Activated naive CD8-positive, alpha-beta T cell (primary cell): ENCODE measurements at regions not wholly inside any gene's neighbourhood (a gene's known extent, or its start where the extent isn't known, plus 50 kb on each side); places are given as distances from the start of the nearest gene placed in this dataset.
A peak's percentile ranks its signal among the peaks of the same experiment; 100 is the strongest.

Source experiments
- H3K27ac Mint-ChIP-seq: one replicate; pipeline ENCODE4 v1.8.0; 2021; ENCODE audit warnings: mixed read lengths
- H3K27me3 Mint-ChIP-seq: one replicate; pipeline ENCODE4 v1.8.0; 2021; ENCODE audit warnings: mixed read lengths
- H3K36me3 Mint-ChIP-seq: one replicate; pipeline ENCODE4 v1.8.0; 2021; ENCODE audit warnings: mixed read lengths
- H3K4me1 Mint-ChIP-seq: one replicate; pipeline ENCODE4 v1.8.0; 2021; ENCODE audit warnings: low read depth, mixed read lengths
- H3K4me3 Mint-ChIP-seq: one replicate; pipeline ENCODE4 v1.8.0; 2021; ENCODE audit warnings: mild to moderate bottlenecking, mixed read lengths
- H3K9me3 Mint-ChIP-seq: one replicate; pipeline ENCODE4 v1.8.0; 2021; ENCODE audit warnings: low read depth, mixed read lengths

GRCh38 chr14:22476887-22477286 lies 112.1 kb downstream of the DAD1 start:
- no peaks in the 10 kb centered on the region for H3K27me3 Mint-ChIP-seq
- peak overlapping the region; percentile 13 for H3K4me3 Mint-ChIP-seq
- H3K4me1 Mint-ChIP-seq, result no peaks in the 10 kb centered on the region
- no peaks in the 10 kb centered on the region for H3K9me3 Mint-ChIP-seq
- H3K36me3 Mint-ChIP-seq, result no peaks in the 10 kb centered on the region
- peak overlapping the region; percentile 34 for H3K27ac Mint-ChIP-seq

GRCh38 chr14:22476005-22476751 lies 112.8 kb downstream of the DAD1 start:
- no peak overlapping the region for H3K4me3 Mint-ChIP-seq
- no peaks in the 10 kb centered on the region for H3K4me1 Mint-ChIP-seq
- no peaks in the 10 kb centered on the region for H3K27me3 Mint-ChIP-seq
- no peaks in the 10 kb centered on the region for H3K9me3 Mint-ChIP-seq
- H3K36me3 Mint-ChIP-seq, result no peaks in the 10 kb centered on the region
- no peak overlapping the region for H3K27ac Mint-ChIP-seq

- no peak overlapping the region for H3K4me3 Mint-ChIP-seq
- no peak overlapping the region for H3K27ac Mint-ChIP-seq
- no peaks in the 10 kb centered on the region for H3K9me3 Mint-ChIP-seq
- no peaks in the 10 kb centered on the region for H3K36me3 Mint-ChIP-seq
- no peaks in the 10 kb centered on the region for H3K27me3 Mint-ChIP-seq
- no peaks in the 10 kb centered on the region for H3K4me1 Mint-ChIP-seq
Measured at GRCh38 chr14:22475381-22475780, 113.6 kb downstream of the DAD1 start.

- no peak overlapping the region for H3K4me3 Mint-ChIP-seq
- H3K36me3 Mint-ChIP-seq, result no peaks in the 10 kb centered on the region
- no peak overlapping the region for H3K27ac Mint-ChIP-seq
- no peaks in the 10 kb centered on the region for H3K27me3 Mint-ChIP-seq
- no peaks in the 10 kb centered on the region for H3K4me1 Mint-ChIP-seq
- H3K9me3 Mint-ChIP-seq, result no peaks in the 10 kb centered on the region
Measured at GRCh38 chr14:22474730-22475351, 114.2 kb downstream of the DAD1 start.

GRCh38 chr14:22472935-22473854 lies 115.8 kb downstream of the DAD1 start:
- no peak overlapping the region for H3K4me3 Mint-ChIP-seq
- H3K9me3 Mint-ChIP-seq, result no peaks in the 10 kb centered on the region
- no peaks in the 10 kb centered on the region for H3K36me3 Mint-ChIP-seq
- no peaks in the 10 kb centered on the region for H3K27me3 Mint-ChIP-seq
- no peak overlapping the region for H3K27ac Mint-ChIP-seq
- H3K4me1 Mint-ChIP-seq, result no peaks in the 10 kb centered on the region

GRCh38 chr14:22472466-22472865 lies 116.6 kb downstream of the DAD1 start:
- no peaks in the 10 kb centered on the region for H3K36me3 Mint-ChIP-seq
- no peaks in the 10 kb centered on the region for H3K4me1 Mint-ChIP-seq
- H3K27ac Mint-ChIP-seq, result no peak overlapping the region

GRCh38 chr14:22471545-22472121 lies 117.4 kb downstream of the DAD1 start:
- no peaks in the 10 kb centered on the region for H3K9me3 Mint-ChIP-seq
- no peak overlapping the region for H3K4me3 Mint-ChIP-seq
- no peak overlapping the region for H3K27ac Mint-ChIP-seq
- no peaks in the 10 kb centered on the region for H3K36me3 Mint-ChIP-seq
- no peaks in the 10 kb centered on the region for H3K4me1 Mint-ChIP-seq
- H3K27me3 Mint-ChIP-seq, result no peaks in the 10 kb centered on the region

More at GRCh38 chr14:22472466-22472865, 116.6 kb downstream of the DAD1 start:
- no peaks in the 10 kb centered on the region for H3K27me3 Mint-ChIP-seq
- no peak overlapping the region for H3K4me3 Mint-ChIP-seq
- no peaks in the 10 kb centered on the region for H3K9me3 Mint-ChIP-seq

GRCh38 chr14:22469538-22470303 lies 119.3 kb downstream of the DAD1 start:
- no peak overlapping the region for H3K4me3 Mint-ChIP-seq
- no peak overlapping the region for H3K27ac Mint-ChIP-seq
- H3K4me1 Mint-ChIP-seq, result no peaks in the 10 kb centered on the region

GRCh38 chr14:22468830-22469229 lies 120.2 kb downstream of the DAD1 start:
- no peaks in the 10 kb centered on the region for H3K9me3 Mint-ChIP-seq

More at GRCh38 chr14:22469538-22470303, 119.3 kb downstream of the DAD1 start:
- no peaks in the 10 kb centered on the region for H3K9me3 Mint-ChIP-seq
- no peaks in the 10 kb centered on the region for H3K36me3 Mint-ChIP-seq
- no peaks in the 10 kb centered on the region for H3K27me3 Mint-ChIP-seq

GRCh38 chr14:22466491-22466890 lies 122.5 kb downstream of the DAD1 start:
- Mint-ChIP-seq H3K27me3 (no peaks in the 10 kb centered on the region), H3K27ac (no peak overlapping the region), H3K9me3 (no peaks in the 10 kb centered on the region), H3K36me3 (no peaks in the 10 kb centered on the region), H3K4me1 (no peaks in the 10 kb centered on the region), H3K4me3 (no peak overlapping the region)

More at GRCh38 chr14:22468830-22469229, 120.2 kb downstream of the DAD1 start:
- Mint-ChIP-seq H3K27me3 (no peaks in the 10 kb centered on the region), H3K4me1 (no peaks in the 10 kb centered on the region), H3K4me3 (no peak overlapping the region), H3K36me3 (no peaks in the 10 kb centered on the region), H3K27ac (no peak overlapping the region)

- H3K4me3 Mint-ChIP-seq, result no peak overlapping the region
- no peaks in the 10 kb centered on the region for H3K27me3 Mint-ChIP-seq
- H3K36me3 Mint-ChIP-seq, result no peaks in the 10 kb centered on the region
- no peaks in the 10 kb centered on the region for H3K4me1 Mint-ChIP-seq
- no peak overlapping the region for H3K27ac Mint-ChIP-seq
- no peaks in the 10 kb centered on the region for H3K9me3 Mint-ChIP-seq
Measured at GRCh38 chr14:22465201-22465840, 123.7 kb downstream of the DAD1 start.

- no peak overlapping the region for H3K4me3 Mint-ChIP-seq
- no peaks in the 10 kb centered on the region for H3K9me3 Mint-ChIP-seq
- no peaks in the 10 kb centered on the region for H3K36me3 Mint-ChIP-seq
- no peak overlapping the region for H3K27ac Mint-ChIP-seq
- no peaks in the 10 kb centered on the region for H3K27me3 Mint-ChIP-seq
- no peaks in the 10 kb centered on the region for H3K4me1 Mint-ChIP-seq
Measured at GRCh38 chr14:22464422-22465142, 124.4 kb downstream of the DAD1 start.

- peak overlapping the region; percentile 28 for H3K27ac Mint-ChIP-seq
- H3K4me3 Mint-ChIP-seq, result no peak overlapping the region
Measured at GRCh38 chr14:22463763-22464173, 125.3 kb downstream of the DAD1 start.

More at GRCh38 chr14:22463763-22464173, 125.3 kb downstream of the DAD1 start:
- H3K27me3 Mint-ChIP-seq, result no peaks in the 10 kb centered on the region
- no peaks in the 10 kb centered on the region for H3K4me1 Mint-ChIP-seq
- H3K9me3 Mint-ChIP-seq, result no peaks in the 10 kb centered on the region
- H3K36me3 Mint-ChIP-seq, result no peaks in the 10 kb centered on the region
